GM21529 (cell line): ENCODE measurements at regions not wholly inside any gene's neighbourhood (a gene's known extent, or its start where the extent isn't known, plus 50 kb on each side); places are given as distances from the start of the nearest gene placed in this dataset.
"Not testable (repeated sequence)": the region's sequence is repeated elsewhere in the genome, so short reads cannot be mapped to it uniquely, and the experiment has no call there.

Experiments
- ATAC-seq: cut with Tn5 transposase; IDR thresholded peaks from one replicate; pipeline ENCODE4 v1.9.1; 2021; ENCODE audit not compliant: unreplicated experiment

- not testable (repeated sequence) for ATAC-seq
Measured at GRCh38 chr17:53208935-53209334, 613.8 kb upstream of the KIF2B start.

- no peak for ATAC-seq
Measured at GRCh38 chr17:53193044-53193443, 629.7 kb upstream of the KIF2B start.

GRCh38 chr17:53191878-53192277, 630.8 kb upstream of the KIF2B start:
- no peak for ATAC-seq

- no peak for ATAC-seq
Measured at GRCh38 chr17:53186001-53186400, 636.7 kb upstream of the KIF2B start.

GRCh38 chr17:53176629-53177028, 646.1 kb upstream of the KIF2B start:
- no peak for ATAC-seq

- no peak for ATAC-seq
Measured at GRCh38 chr17:53168413-53168812, 654.3 kb upstream of the KIF2B start.

GRCh38 chr17:53166731-53167130, 656.0 kb upstream of the KIF2B start:
- no peak for ATAC-seq

- ATAC-seq = no peak
Measured at GRCh38 chr17:53150101-53150698, 672.5 kb upstream of the KIF2B start.

- no peak for ATAC-seq
Measured at GRCh38 chr17:53149316-53149715, 673.4 kb upstream of the KIF2B start.

- no peak for ATAC-seq
Measured at GRCh38 chr17:53148058-53148457, 674.7 kb upstream of the KIF2B start.

- ATAC-seq = no peak
Measured at GRCh38 chr17:53142890-53143289, 679.8 kb upstream of the KIF2B start.

- ATAC-seq = no peak
Measured at GRCh38 chr17:53141731-53142130, 681.0 kb upstream of the KIF2B start.

GRCh38 chr17:53141280-53141679, 681.4 kb upstream of the KIF2B start:
- no peak for ATAC-seq

GRCh38 chr17:53137869-53138268, 684.9 kb upstream of the KIF2B start:
- no peak for ATAC-seq

GRCh38 chr17:53135969-53136368, 686.8 kb upstream of the KIF2B start:
- no peak for ATAC-seq

- no peak for ATAC-seq
Measured at GRCh38 chr17:53134548-53134947, 688.2 kb upstream of the KIF2B start.

- no peak for ATAC-seq
Measured at GRCh38 chr17:53133876-53134275, 688.9 kb upstream of the KIF2B start.

- ATAC-seq = no peak
Measured at GRCh38 chr17:53129863-53130262, 692.9 kb upstream of the KIF2B start.

- ATAC-seq = no peak
Measured at GRCh38 chr17:53127331-53127730, 695.4 kb upstream of the KIF2B start.

- ATAC-seq = no peak
Measured at GRCh38 chr17:53122966-53123365, 699.8 kb upstream of the KIF2B start.

GRCh38 chr17:53119773-53120172, 703.0 kb upstream of the KIF2B start:
- no peak for ATAC-seq

GRCh38 chr17:53118948-53119347, 703.8 kb upstream of the KIF2B start:
- no peak for ATAC-seq

GRCh38 chr17:53106886-53107285, 715.8 kb upstream of the KIF2B start:
- ATAC-seq = no peak
